ENCODE measurements at regions not wholly inside any gene's neighbourhood (a gene's known extent, or its start where the extent isn't known, plus 50 kb on each side); places are given as distances from the start of the nearest gene placed in this dataset.

- TF ChIP-seq Cebpa-rat (IDR thresholded peaks at IDR 0.05), result no peak
- no peak overlapping the region for H3K9ac ChIP-seq
- no peaks in the 10 kb centered on the region for H4K20me1 ChIP-seq
- peaks cover 15 to 29% (median 19%) of the 10 kb centered on the region in 11 experiments; a peak in 20 of 22 replicates for H3K9me3 ChIP-seq (replicated peaks in 1 of 11)
- no peak overlapping the region for H3K4me3 ChIP-seq
- no peak overlapping the region for H3K27ac ChIP-seq
- H3K4me1 ChIP-seq, result no peaks in the 10 kb centered on the region
- no peak overlapping the region for H3K4me2 ChIP-seq
- H3K27me3 ChIP-seq, result no peaks in the 10 kb centered on the region
- H3K36me3 ChIP-seq, result no peaks in the 10 kb centered on the region
Measured at GRCh38 chr9:61674882-61675281, 485.0 kb downstream of the SPATA31A7 start.

Data from BLaER1 treated with 17β-estradiol and CSF1 and Interleukin-3, amounts not matched to agents 10 nM and 100 nM (cell line).